ENCODE measurements at regions not wholly inside any gene's neighbourhood (a gene's known extent, or its start where the extent isn't known, plus 50 kb on each side); places are given as distances from the start of the nearest gene placed in this dataset.

DNA sequence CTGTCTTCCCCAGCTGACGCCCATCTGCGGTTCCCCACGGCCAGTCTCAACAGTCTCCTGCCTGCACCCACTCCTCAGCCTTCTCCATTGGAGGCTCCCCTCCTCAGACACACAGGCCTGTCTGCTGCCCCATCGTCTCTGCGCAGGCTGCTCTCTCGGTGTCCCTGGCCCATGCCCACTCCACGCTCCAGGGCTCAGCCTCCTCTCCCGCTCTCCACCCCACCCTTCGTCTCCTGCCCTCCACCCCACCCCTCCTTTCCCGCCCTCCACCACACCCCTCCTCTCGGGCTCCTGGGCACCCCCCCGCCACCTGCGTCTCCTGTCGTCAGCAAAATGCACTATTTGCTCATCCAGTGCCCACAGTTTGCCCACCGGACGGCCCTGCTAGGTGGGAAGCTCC is 119.6 kb upstream of the DIO3 start:
- TF ChIP-seq, protein P1, sequence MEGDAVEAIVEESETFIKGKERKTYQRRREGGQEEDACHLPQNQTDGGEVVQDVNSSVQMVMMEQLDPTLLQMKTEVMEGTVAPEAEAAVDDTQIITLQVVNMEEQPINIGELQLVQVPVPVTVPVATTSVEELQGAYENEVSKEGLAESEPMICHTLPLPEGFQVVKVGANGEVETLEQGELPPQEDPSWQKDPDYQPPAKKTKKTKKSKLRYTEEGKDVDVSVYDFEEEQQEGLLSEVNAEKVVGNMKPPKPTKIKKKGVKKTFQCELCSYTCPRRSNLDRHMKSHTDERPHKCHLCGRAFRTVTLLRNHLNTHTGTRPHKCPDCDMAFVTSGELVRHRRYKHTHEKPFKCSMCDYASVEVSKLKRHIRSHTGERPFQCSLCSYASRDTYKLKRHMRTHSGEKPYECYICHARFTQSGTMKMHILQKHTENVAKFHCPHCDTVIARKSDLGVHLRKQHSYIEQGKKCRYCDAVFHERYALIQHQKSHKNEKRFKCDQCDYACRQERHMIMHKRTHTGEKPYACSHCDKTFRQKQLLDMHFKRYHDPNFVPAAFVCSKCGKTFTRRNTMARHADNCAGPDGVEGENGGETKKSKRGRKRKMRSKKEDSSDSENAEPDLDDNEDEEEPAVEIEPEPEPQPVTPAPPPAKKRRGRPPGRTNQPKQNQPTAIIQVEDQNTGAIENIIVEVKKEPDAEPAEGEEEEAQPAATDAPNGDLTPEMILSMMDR (IDR thresholded peaks at IDR 0.05; ENCODE audit: insufficient read depth, missing control alignments): no peak
- DNase-seq (ENCODE audit: insufficient read length, low spot score) (no peak), FAIRE-seq (no peak)

DNA sequence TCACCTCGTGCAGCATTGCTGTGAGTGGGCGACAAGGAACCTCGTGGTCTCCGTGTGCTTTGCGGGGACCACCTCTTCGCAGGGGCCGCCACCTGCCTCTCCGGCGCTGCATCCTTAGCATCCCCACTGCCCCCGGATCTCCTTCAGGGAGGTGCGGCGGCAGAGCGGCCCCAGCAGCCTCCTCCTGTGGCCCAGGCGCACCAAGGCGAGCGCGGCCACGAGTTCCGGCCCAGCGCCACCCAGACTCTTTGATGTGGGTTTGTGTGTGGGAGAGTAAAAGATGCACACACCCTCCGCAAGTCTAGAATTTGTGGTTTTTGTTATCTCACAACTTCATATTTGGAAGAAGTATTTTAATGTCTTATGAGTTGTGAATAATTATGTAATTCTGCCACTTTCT is 118.8 kb upstream of the DIO3 start:
- DNase-seq (ENCODE audit: insufficient read length, low spot score) (no peak), FAIRE-seq (no peak)
- TF ChIP-seq, protein P1 (IDR thresholded peaks at IDR 0.05; ENCODE audit: insufficient read depth, missing control alignments): no peak

DNA sequence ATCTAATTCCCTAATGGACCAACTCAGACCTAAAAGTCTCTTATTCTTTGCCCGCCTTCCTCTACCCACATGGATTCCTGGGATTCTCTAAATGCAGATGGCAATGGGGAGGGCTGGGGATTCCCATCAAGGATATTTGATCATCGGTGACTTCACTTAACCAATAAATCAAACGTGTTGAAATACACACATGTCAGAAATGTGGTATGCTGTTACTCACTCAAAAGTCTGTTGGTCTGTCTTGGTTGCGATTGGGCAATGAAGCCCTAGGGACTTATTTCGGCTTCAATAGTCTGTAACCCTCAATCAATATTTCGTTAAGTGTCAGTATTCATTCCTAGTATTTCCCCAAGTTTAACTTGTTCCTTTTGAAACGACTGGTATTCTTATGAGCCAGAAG is 117.2 kb upstream of the DIO3 start:
- DNase-seq (ENCODE audit: insufficient read length, low spot score) (no peak), FAIRE-seq (no peak)
- TF ChIP-seq, protein P1 (IDR thresholded peaks at IDR 0.05; ENCODE audit: insufficient read depth, missing control alignments): no peak

DNA sequence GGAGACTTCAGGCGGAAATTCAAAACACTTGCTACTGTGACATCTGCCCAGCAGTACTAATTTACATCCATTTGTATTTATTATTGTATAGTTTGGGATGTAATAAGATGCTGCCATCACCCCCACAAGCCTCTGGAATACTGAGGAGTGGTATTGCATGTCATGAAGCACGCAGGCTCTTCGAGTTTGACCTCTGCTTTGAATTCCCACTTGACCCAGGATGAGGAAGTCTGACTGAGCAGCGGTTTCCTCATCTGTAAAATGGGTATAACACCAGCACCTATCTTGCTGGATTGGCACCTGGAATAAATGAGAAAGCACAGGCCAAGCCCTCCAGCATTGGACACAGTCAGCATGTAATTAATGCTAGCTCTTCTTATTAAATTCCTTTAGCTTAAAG is 116.0 kb upstream of the DIO3 start:
- TF ChIP-seq, protein P1 (IDR thresholded peaks at IDR 0.05; ENCODE audit: insufficient read depth, missing control alignments): no peak
- FAIRE-seq (no peak), DNase-seq (ENCODE audit: insufficient read length, low spot score) (no peak)

DNA sequence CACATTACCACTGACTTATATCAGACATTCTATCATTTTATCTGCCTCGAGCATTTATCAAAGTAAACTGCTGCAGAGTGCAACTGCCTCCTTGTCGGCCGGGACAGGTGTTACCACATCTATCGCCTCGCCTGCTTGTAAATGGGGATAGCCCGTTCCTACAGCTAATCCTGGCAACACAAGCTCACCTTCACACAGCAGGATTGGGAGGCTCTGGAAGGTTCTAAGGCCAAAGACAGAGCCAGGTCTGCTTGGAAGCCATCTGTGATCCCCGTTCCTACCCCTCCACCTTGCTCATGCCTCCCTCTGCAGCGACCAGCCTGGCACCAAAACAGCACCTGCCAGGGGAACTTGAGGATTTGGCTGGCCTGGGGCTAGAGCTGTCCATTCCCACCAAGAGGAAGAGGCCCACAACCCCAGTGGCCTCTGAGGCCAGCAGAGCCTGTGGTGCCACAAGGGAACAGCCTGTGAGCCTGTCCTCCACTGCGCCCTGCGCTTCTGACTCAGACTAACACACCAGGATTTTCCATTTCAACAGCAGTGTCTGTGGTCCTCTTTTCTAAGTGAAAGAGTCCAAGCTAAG is 114.8 kb upstream of the DIO3 start:
- TF ChIP-seq, protein P1 (IDR thresholded peaks at IDR 0.05; ENCODE audit: insufficient read depth, missing control alignments): no peak
- DNase-seq (ENCODE audit: insufficient read length, low spot score) (no peak), FAIRE-seq (no peak)

DNA sequence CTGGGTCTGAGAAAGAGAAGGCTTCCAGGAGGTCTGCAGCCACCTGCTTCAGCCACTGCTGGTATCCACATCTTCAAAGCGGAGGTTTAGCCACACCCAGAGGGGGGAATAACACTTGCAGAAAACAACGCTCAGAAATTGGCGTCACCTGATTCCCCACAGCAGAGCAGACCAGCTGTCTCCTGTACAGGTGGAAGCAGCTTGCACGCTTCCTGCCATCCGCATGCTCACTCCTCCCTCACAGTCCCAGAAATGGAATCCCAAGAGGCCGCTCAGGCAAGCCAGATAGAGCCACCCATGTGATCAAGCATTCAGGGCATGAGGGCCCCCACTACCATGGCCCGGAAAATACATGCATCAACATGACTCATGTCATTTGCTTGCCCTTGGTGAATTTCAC is 112.2 kb upstream of the DIO3 start:
- DNase-seq (ENCODE audit: insufficient read length, low spot score) (no peak), FAIRE-seq (no peak)
- TF ChIP-seq, protein P1 (IDR thresholded peaks at IDR 0.05; ENCODE audit: insufficient read depth, missing control alignments): no peak

DNA sequence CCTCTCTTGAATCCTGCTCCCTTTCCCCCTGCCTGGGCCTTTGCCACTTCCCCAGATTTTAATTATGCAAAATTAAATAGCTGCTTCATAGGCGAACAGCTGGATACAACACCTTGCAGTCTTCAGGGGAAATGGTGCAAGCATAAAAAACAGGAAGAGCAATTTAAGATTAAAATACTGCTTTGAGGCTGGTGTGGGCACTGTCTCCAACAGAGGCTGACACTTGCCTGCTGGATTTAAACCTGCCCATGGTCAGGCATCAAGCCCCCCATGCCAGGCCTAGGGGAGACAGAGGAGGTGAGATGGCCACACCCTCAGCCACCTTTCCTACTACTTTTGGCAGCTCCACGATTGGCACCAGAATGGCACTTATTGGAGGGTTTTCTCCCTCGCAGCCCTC is 110.1 kb upstream of the DIO3 start:
- FAIRE-seq (no peak), DNase-seq (ENCODE audit: insufficient read length, low spot score) (no peak)
- TF ChIP-seq, protein P1 (IDR thresholded peaks at IDR 0.05; ENCODE audit: insufficient read depth, missing control alignments): no peak
